ENCODE measurements at regions not wholly inside any gene's neighbourhood (a gene's known extent, or its start where the extent isn't known, plus 50 kb on each side); places are given as distances from the start of the nearest gene placed in this dataset.

DNA sequence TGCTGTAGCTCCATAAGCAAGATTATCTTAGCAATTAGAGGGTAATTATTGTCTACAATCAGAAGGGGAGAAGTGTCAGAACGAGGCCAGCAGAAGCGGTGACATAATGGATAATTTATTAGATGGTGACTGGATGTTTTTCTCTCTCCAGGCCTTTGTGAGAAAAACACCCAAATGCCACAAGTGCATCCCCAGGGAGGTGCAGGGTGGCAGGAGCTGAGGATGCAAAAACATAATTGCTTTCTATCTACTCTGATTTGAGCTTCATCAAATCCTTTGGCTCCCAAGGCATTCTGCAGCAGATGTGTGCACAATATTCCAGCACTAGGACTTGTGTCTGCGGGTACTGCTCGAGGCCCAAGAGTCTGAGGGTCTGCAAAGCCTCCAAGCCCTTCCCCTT is 220.1 kb upstream of the SERP2 start:
- WGBS (ENCODE audit: insufficient coverage) = 90% methylated on average over 4 of the region's 4 CpGs
- peaks cover 1 to 6% (median 5%) of the 10 kb centered on the region in 3 donors for H3K27me3 Mint-ChIP-seq (ENCODE audit: low read depth in 3 of 3)
- intact Hi-C loops (cut with micrococcal nuclease) = no loop called here

DNA sequence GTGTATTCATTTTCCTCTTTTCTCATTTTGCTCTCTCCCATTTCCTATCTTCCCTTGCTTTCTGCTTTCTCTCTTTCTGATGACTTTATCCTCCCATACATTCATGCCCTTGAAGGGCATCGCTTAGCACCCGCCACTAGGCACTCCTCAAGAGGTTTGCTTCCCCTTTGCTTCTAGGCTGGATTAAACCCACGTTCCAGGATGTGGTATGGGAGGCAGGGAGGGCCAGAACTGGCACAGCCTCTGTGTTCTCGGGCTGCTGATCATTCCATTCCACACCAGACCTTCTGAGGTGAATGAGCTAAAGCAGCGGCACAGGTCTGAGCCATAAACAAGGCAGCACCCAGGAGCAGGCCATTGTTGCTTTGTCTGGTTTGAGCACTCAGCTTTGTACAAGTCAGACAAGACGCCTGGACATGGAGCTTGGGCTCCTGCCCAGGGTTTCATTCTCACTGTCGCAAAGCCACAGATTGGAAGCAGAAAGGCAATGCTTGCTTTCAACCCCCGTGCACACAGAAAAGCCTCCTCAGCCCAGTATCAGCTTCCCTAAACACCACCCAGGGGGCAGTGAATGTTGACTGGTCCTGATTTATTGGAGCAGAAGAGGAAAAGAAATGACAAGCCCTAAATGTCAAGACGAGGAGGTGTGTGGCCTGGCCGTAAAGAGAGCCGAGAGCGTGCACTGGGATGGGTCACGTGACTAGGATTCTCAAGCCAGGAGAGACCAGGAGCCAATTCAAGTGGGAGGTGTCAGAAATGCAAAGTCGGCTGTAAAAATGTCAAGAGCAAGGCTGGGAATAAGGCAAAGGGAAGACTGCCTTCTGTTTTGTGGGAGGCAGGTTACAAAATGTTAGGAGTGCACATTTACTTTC is 218.0 kb upstream of the SERP2 start:
- 32% methylated on average over 9 of the region's 14 CpGs for WGBS (ENCODE audit: insufficient coverage)
- Histone ChIP-seq H3K4me2 (replicated peaks; ENCODE audit: extremely low read depth, low read length, poor library complexity, severe bottlenecking) (no peak overlapping the region), H3K27ac (ENCODE audit: low read depth in 1 of 2, low read length in 2 of 2) (no peak overlapping the region), H3K4me3 (replicated peaks in 1 of 3; ENCODE audit: low read depth in 2 of 3, low read length in 3 of 3) (no peak overlapping the region), H3K79me2 (ENCODE audit: insufficient read depth, low read length) (no peaks in the 10 kb centered on the region), H3K4me1 (ENCODE audit: control insufficient read depth in 1 of 2, insufficient read depth in 2 of 2, low read length in 2 of 2) (no peaks in the 10 kb centered on the region), H3K27me3 (ENCODE audit: control insufficient read depth in 2 of 2, insufficient read depth in 2 of 2, low read length in 2 of 2) (no peaks in the 10 kb centered on the region), H2AFZ (ENCODE audit: insufficient read depth, low read depth, low read length, poor library complexity, severe bottlenecking) (peak overlapping the region; percentile 20), H3K9ac (ENCODE audit: insufficient read depth, low read length, poor library complexity, severe bottlenecking) (no peak overlapping the region), H4K20me1 (ENCODE audit: insufficient read depth, low read length) (no peaks in the 10 kb centered on the region), H3K36me3 (replicated peaks in 1 of 2; ENCODE audit: control insufficient read depth in 1 of 2, insufficient read depth in 2 of 2, low read length in 2 of 2) (no peaks in the 10 kb centered on the region), H3K9me3 (replicated peaks in 1 of 2; ENCODE audit: control insufficient read depth in 1 of 2, insufficient read depth in 1 of 2, low read length in 2 of 2) (no peaks in the 10 kb centered on the region)
- no peak for DNase-seq
- TF ChIP-seq, protein P1, sequence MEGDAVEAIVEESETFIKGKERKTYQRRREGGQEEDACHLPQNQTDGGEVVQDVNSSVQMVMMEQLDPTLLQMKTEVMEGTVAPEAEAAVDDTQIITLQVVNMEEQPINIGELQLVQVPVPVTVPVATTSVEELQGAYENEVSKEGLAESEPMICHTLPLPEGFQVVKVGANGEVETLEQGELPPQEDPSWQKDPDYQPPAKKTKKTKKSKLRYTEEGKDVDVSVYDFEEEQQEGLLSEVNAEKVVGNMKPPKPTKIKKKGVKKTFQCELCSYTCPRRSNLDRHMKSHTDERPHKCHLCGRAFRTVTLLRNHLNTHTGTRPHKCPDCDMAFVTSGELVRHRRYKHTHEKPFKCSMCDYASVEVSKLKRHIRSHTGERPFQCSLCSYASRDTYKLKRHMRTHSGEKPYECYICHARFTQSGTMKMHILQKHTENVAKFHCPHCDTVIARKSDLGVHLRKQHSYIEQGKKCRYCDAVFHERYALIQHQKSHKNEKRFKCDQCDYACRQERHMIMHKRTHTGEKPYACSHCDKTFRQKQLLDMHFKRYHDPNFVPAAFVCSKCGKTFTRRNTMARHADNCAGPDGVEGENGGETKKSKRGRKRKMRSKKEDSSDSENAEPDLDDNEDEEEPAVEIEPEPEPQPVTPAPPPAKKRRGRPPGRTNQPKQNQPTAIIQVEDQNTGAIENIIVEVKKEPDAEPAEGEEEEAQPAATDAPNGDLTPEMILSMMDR (IDR thresholded peaks at IDR 0.05) = no peak
- Mint-ChIP-seq H3K27me3 (ENCODE audit: low read depth in 3 of 3) (peaks cover 1 to 8% (median 5%) of the 10 kb centered on the region in 3 donors), H3K27ac (peak overlapping the region in 1 of 7 donors; percentile 4), H3K4me1 (peaks cover 16% of the 10 kb centered on the region), H3K4me3 (peak overlapping the region in 1 of 2 donors; percentile 8), H3K9me3 (peaks cover 0 to 1% (median 0%) of the 10 kb centered on the region in 7 donors), H3K36me3 (no peaks in the 10 kb centered on the region)
- intact Hi-C loops (cut with micrococcal nuclease) = no loop called here

More for the DNA sequence above, 220.1 kb upstream of the SERP2 start:
- H3K9me3 Mint-ChIP-seq = peaks cover 0 to 1% (median 0%) of the 10 kb centered on the region in 7 donors
- Histone ChIP-seq H3K27ac (ENCODE audit: low read depth in 1 of 2, low read length in 2 of 2) (no peak overlapping the region), H3K4me2 (replicated peaks; ENCODE audit: extremely low read depth, low read length, poor library complexity, severe bottlenecking) (no peak overlapping the region), H3K9me3 (replicated peaks in 1 of 2; ENCODE audit: control insufficient read depth in 1 of 2, insufficient read depth in 1 of 2, low read length in 2 of 2) (no peaks in the 10 kb centered on the region), H3K4me3 (replicated peaks in 1 of 3; ENCODE audit: low read depth in 2 of 3, low read length in 3 of 3) (no peak overlapping the region), H4K20me1 (ENCODE audit: insufficient read depth, low read length) (no peaks in the 10 kb centered on the region), H3K79me2 (ENCODE audit: insufficient read depth, low read length) (no peaks in the 10 kb centered on the region), H3K27me3 (ENCODE audit: control insufficient read depth in 2 of 2, insufficient read depth in 2 of 2, low read length in 2 of 2) (no peaks in the 10 kb centered on the region), H2AFZ (ENCODE audit: insufficient read depth, low read depth, low read length, poor library complexity, severe bottlenecking) (no peak overlapping the region), H3K36me3 (replicated peaks in 1 of 2; ENCODE audit: control insufficient read depth in 1 of 2, insufficient read depth in 2 of 2, low read length in 2 of 2) (no peaks in the 10 kb centered on the region), H3K9ac (ENCODE audit: insufficient read depth, low read length, poor library complexity, severe bottlenecking) (no peak overlapping the region), H3K4me1 (ENCODE audit: control insufficient read depth in 1 of 2, insufficient read depth in 2 of 2, low read length in 2 of 2) (no peaks in the 10 kb centered on the region)
- TF ChIP-seq, protein P1 (IDR thresholded peaks at IDR 0.05) = no peak
- H3K4me1 Mint-ChIP-seq = peaks cover 16% of the 10 kb centered on the region
- H3K27ac Mint-ChIP-seq = no peak overlapping the region
- H3K4me3 Mint-ChIP-seq = no peak overlapping the region
- DNase-seq = no peak
- H3K36me3 Mint-ChIP-seq = no peaks in the 10 kb centered on the region
